COR-L47 (cell line): ENCODE measurements at regions not wholly inside any gene's neighbourhood (a gene's known extent, or its start where the extent isn't known, plus 50 kb on each side); places are given as distances from the start of the nearest gene placed in this dataset.
"Not testable (repeated sequence)": the region's sequence is repeated elsewhere in the genome, so short reads cannot be mapped to it uniquely, and the experiment has no call there.

Experiments
- DNase-seq: peaks from one replicate; lab custom pipeline; 2025; lab: John Stamatoyannopoulos, UW

- DNase-seq, result no peak
Observed at GRCh38 chr14:37988472-37988871, 219.2 kb upstream of the SSTR1 start.

GRCh38 chr14:37991027-37991426 is 216.7 kb upstream of the SSTR1 start:
- no peak for DNase-seq

GRCh38 chr14:37992499-37992898 is 215.2 kb upstream of the SSTR1 start:
- DNase-seq, result peak; percentile 27

- DNase-seq, result no peak
Observed at GRCh38 chr14:37994846-37995372, 212.8 kb upstream of the SSTR1 start.

- no peak for DNase-seq
Observed at GRCh38 chr14:37997017-37997416, 210.7 kb upstream of the SSTR1 start.

GRCh38 chr14:38000340-38000739 is 207.4 kb upstream of the SSTR1 start:
- DNase-seq, result no peak

GRCh38 chr14:38001501-38001900 is 206.2 kb upstream of the SSTR1 start:
- no peak for DNase-seq

GRCh38 chr14:38003746-38004609 is 203.7 kb upstream of the SSTR1 start:
- no peak for DNase-seq

- no peak for DNase-seq
Observed at GRCh38 chr14:38004610-38004879, 203.2 kb upstream of the SSTR1 start.

- DNase-seq, result not testable (repeated sequence)
Observed at GRCh38 chr14:38011156-38011555, 196.5 kb upstream of the SSTR1 start.

- DNase-seq, result no peak
Observed at GRCh38 chr14:38012056-38012455, 195.6 kb upstream of the SSTR1 start.

- DNase-seq, result no peak
Observed at GRCh38 chr14:38016497-38016896, 191.2 kb upstream of the SSTR1 start.

GRCh38 chr14:38021861-38022260 is 185.8 kb upstream of the SSTR1 start:
- no peak for DNase-seq

- no peak for DNase-seq
Observed at GRCh38 chr14:38022775-38023174, 184.9 kb upstream of the SSTR1 start.

GRCh38 chr14:38038171-38038570 is 169.5 kb upstream of the SSTR1 start:
- DNase-seq, result no peak

GRCh38 chr14:38038986-38039385 is 168.7 kb upstream of the SSTR1 start:
- DNase-seq, result no peak

GRCh38 chr14:38039496-38039895 is 168.2 kb upstream of the SSTR1 start:
- DNase-seq, result no peak

- no peak for DNase-seq
Observed at GRCh38 chr14:38040411-38040810, 167.3 kb upstream of the SSTR1 start.

- DNase-seq, result no peak
Observed at GRCh38 chr14:38042322-38042721, 165.4 kb upstream of the SSTR1 start.

GRCh38 chr14:38044710-38045109 is 163.0 kb upstream of the SSTR1 start:
- DNase-seq, result no peak

GRCh38 chr14:38045461-38045860 is 162.2 kb upstream of the SSTR1 start:
- no peak for DNase-seq

GRCh38 chr14:38046160-38046559 is 161.5 kb upstream of the SSTR1 start:
- no peak for DNase-seq

- DNase-seq, result no peak
Observed at GRCh38 chr14:38047195-38047902, 160.4 kb upstream of the SSTR1 start.
